ENCODE measurements at regions not wholly inside any gene's neighbourhood (a gene's known extent, or its start where the extent isn't known, plus 50 kb on each side); places are given as distances from the start of the nearest gene placed in this dataset.

GRCh38 chr6:3535033-3535775 lies 78.4 kb upstream of the SLC22A23 start:
- Histone ChIP-seq H2BK20ac (ENCODE audit: low read depth, low read length) (peak overlapping the region; percentile 34; the same call in 1 of the 2 replicates), H2BK15ac (ENCODE audit: low read depth, low read length) (no peak overlapping the region), H3K23ac (ENCODE audit: low read depth, low read length) (peak overlapping the region; percentile 11), H3K18ac (ENCODE audit: low read depth, low read length) (no peak overlapping the region), H3K9me1 (ENCODE audit: insufficient read depth, low read length) (no peaks in the 10 kb centered on the region), H3K56ac (ENCODE audit: extremely low read depth, insufficient read depth, low read length) (no peak overlapping the region), H4K20me1 (ENCODE audit: insufficient read depth, low read length) (no peaks in the 10 kb centered on the region), H2AK9ac (replicated peaks; ENCODE audit: low read depth, low read length, poor library complexity) (peak overlapping the region; percentile 23), H4K8ac (ENCODE audit: low read depth in 2 of 2, low read length in 2 of 2) (no peak overlapping the region), H3K79me1 (ENCODE audit: low read depth in 1 of 2, low read length in 2 of 2) (no peaks in the 10 kb centered on the region), H3K27ac (ENCODE audit: insufficient read depth, low read length) (no peak overlapping the region), H3K27me3 (ENCODE audit: control insufficient read depth, insufficient read depth, low read length) (peaks cover 52% of the 10 kb centered on the region), H3K4me1 (ENCODE audit: control insufficient read depth, insufficient read depth, low read length) (no peaks in the 10 kb centered on the region), H2BK120ac (ENCODE audit: low read depth, low read length) (0 out of 2 replicates have a peak overlapping the region, but pooled peaks have one; percentile 5), H3K9ac (ENCODE audit: low read depth, low read length) (no peak overlapping the region), H3K36me3 (ENCODE audit: control insufficient read depth, insufficient read depth, low read length) (no peaks in the 10 kb centered on the region), H3K4me2 (ENCODE audit: low read depth, low read length) (no peak overlapping the region), H3K4me3 (ENCODE audit: insufficient read depth, low read depth, low read length) (no peak overlapping the region), H3K4ac (ENCODE audit: low read depth, low read length) (0 out of 2 replicates have a peak overlapping the region, but pooled peaks have one; percentile 11), H2AFZ (replicated peaks; ENCODE audit: low read length, poor library complexity) (no peak overlapping the region), H2AK5ac (ENCODE audit: low read depth, low read length) (peak overlapping the region; percentile 31; the same call in 1 of the 2 replicates), H4K5ac (ENCODE audit: low read depth, low read length) (no peak overlapping the region), H3K14ac (replicated peaks; ENCODE audit: low read depth, low read length) (no peak overlapping the region; the same call in 1 of the 2 replicates), H4K91ac (ENCODE audit: insufficient read depth, low read depth, low read length) (no peak overlapping the region), H2BK5ac (ENCODE audit: low read depth, low read length, poor library complexity, severe bottlenecking) (no peak overlapping the region), H3K9me3 (ENCODE audit: control insufficient read depth, insufficient read depth, low read length) (no peaks in the 10 kb centered on the region; the same call in 1 of the 2 replicates)
- ATAC-seq (ENCODE audit: low read depth) (no peak), DNase-seq (no peak)
- ChIA-PET POLR2A (ENCODE audit: unreplicated experiment) (no interaction called here), CTCF (no interaction called here)
- BruUV-seq (replicated peaks): no TSS peak
- dilution Hi-C loops (cut with HindIII; ENCODE audit: low sequenced_read_pairs, unreplicated experiment) (no loop called here), intact Hi-C loops (cut with micrococcal nuclease) (no loop called here), in situ Hi-C loops (cut with MboI; ENCODE audit: low sequenced_read_pairs) (no loop called here)
- 20% methylated on average over 1 of the region's 4 CpGs; no CpG with 5 or more reads in 1 of the 2 experiments for WGBS, 2 experiments (ENCODE audit: extremely low coverage in 2 of 2, insufficient read length in 1 of 2)
- TF ChIP-seq MXI1 (IDR thresholded peaks at IDR 0.05; ENCODE audit: borderline replicate concordance, low read depth, low read length): no peak
- TF ChIP-seq ELK1 (IDR thresholded peaks at IDR 0.05; ENCODE audit: borderline replicate concordance, low read depth, low read length): no peak
- TF ChIP-seq MAZ (IDR thresholded peaks at IDR 0.05; ENCODE audit: borderline replicate concordance, low read depth, low read length): no peak
- TF ChIP-seq RFX5 (IDR thresholded peaks at IDR 0.05; ENCODE audit: low read depth, low read length): no peak
- no peak for TF ChIP-seq USF2 (IDR thresholded peaks at IDR 0.05; ENCODE audit: low read depth, low read length)
- TF ChIP-seq FOS (IDR thresholded peaks at IDR 0.05; ENCODE audit: low read depth, low read length): no peak
- TF ChIP-seq MAFK (IDR thresholded peaks at IDR 0.05; ENCODE audit: low read depth, low read length): no peak
- no peak for TF ChIP-seq NFE2L2 (IDR thresholded peaks at IDR 0.05; ENCODE audit: low read depth, low read length)
- no peak for TF ChIP-seq RCOR1 (IDR thresholded peaks at IDR 0.05; ENCODE audit: insufficient replicate concordance, low read length)
- TF ChIP-seq CEBPB (IDR thresholded peaks at IDR 0.05; ENCODE audit: low read depth, low read length): no peak
- TF ChIP-seq POLR2A (IDR thresholded peaks at IDR 0.05; ENCODE audit: low read depth, low read length): no peak
- TF ChIP-seq RAD21 (IDR thresholded peaks at IDR 0.05; ENCODE audit: low read length): no peak
- no peak for TF ChIP-seq CHD1 (IDR thresholded peaks at IDR 0.05; ENCODE audit: low read depth, low read length)
- TF ChIP-seq BHLHE40 (IDR thresholded peaks at IDR 0.05; ENCODE audit: low read depth, low read length): no peak
- no peak for TF ChIP-seq CTCF (conservative IDR thresholded peaks at IDR 0.05; ENCODE audit: low read depth, low read length)
- TF ChIP-seq SMC3 (IDR thresholded peaks at IDR 0.05; ENCODE audit: low read depth, low read length): no peak
